ENCODE measurements at regions not wholly inside any gene's neighbourhood (a gene's known extent, or its start where the extent isn't known, plus 50 kb on each side); places are given as distances from the start of the nearest gene placed in this dataset.

- TF ChIP-seq EZH2 (IDR thresholded peaks at IDR 0.05; ENCODE audit: low read depth) (no peak), CTCF (conservative IDR thresholded peaks at IDR 0.05) (no peak)
Measured at GRCh38 chr17:79361873-79362771, 248.7 kb downstream of the RBFOX3 start.
